Keratinocyte (primary cell): ENCODE measurements at regions not wholly inside any gene's neighbourhood (a gene's known extent, or its start where the extent isn't known, plus 50 kb on each side); places are given as distances from the start of the nearest gene placed in this dataset.

ENCODE experiments used
- CTCF ChIP-seq, 3 experiments: IDR thresholded peaks in 1 of 3; conservative IDR thresholded peaks in 1 of 3; optimal IDR thresholded peaks in 1 of 3; 2 replicates in 2 of 3; 3 replicates in 1 of 3; pipeline versions ENCODE3 to v1.5.1; 2011; ENCODE audit warnings: low read length in 3 of 3, mild to moderate bottlenecking in 3 of 3, moderate library complexity in 2 of 3, control low read depth in 1 of 3, inconsistent platforms in 1 of 3; ENCODE audit not compliant: insufficient read depth in 2 of 3; ENCODE audit errors: extremely low read depth in 1 of 3
- EZH2 ChIP-seq: IDR thresholded peaks from one replicate; pipeline ENCODE4 v1.6.1; 2012; ENCODE audit warnings: inconsistent platforms, mild to moderate bottlenecking, low read length, moderate library complexity

GRCh38 chr2:59027320-59027719, 786.2 kb upstream of the FANCL start:
- TF ChIP-seq CTCF (optimal IDR thresholded peaks at IDR 0.05 in 1 of 3, IDR thresholded peaks at IDR 0.05 in 1 of 3, conservative IDR thresholded peaks at IDR 0.05 in 1 of 3; ENCODE audit: extremely low read depth in 1 of 3, insufficient read depth in 2 of 3, low read length in 3 of 3) (no peak), EZH2 (no peak)
